Activated CD4-positive, alpha-beta memory T cell treated with anti-CD3 and anti-CD28 coated beads for 36 hours (primary cell): ENCODE measurements at regions not wholly inside any gene's neighbourhood (a gene's known extent, or its start where the extent isn't known, plus 50 kb on each side); places are given as distances from the start of the nearest gene placed in this dataset.
"Not testable (repeated sequence)": the region's sequence is repeated elsewhere in the genome, so short reads cannot be mapped to it uniquely, and the experiment has no call there.

ENCODE experiments used
- CTCF ChIA-PET: fragments of 350-600 bp; sonication (Branson Sonifier 250); formaldehyde crosslinking; loops from one replicate; lab custom pipeline; 2021; ENCODE audit warnings: antibody characterized with exemption, inconsistent platforms; lab: Charles Lee
- POLR2A ChIA-PET: fragments of 350-600 bp; sonication (Branson Sonifier 250); formaldehyde crosslinking; loops from one replicate; lab custom pipeline; 2021; ENCODE audit warnings: antibody characterized with exemption; lab: Charles Lee
- DNase-seq: peaks from one replicate; pipeline ENCODE4 v3.0.0-alpha.2; 2020
- H3K27ac Mint-ChIP-seq: one replicate; pipeline ENCODE4 v1.8.0; 2021; ENCODE audit warnings: mixed read lengths
- H3K27me3 Mint-ChIP-seq: one replicate; pipeline ENCODE4 v1.8.0; 2021; ENCODE audit warnings: mixed read lengths
- H3K36me3 Mint-ChIP-seq: one replicate; pipeline ENCODE4 v1.8.0; 2021; ENCODE audit warnings: mixed read lengths
- H3K4me1 Mint-ChIP-seq: one replicate; pipeline ENCODE4 v1.8.0; 2021; ENCODE audit warnings: low read depth, mixed read lengths
- H3K4me3 Mint-ChIP-seq: one replicate; pipeline ENCODE4 v1.8.0; 2021; ENCODE audit warnings: mild to moderate bottlenecking, mixed read lengths
- H3K9me3 Mint-ChIP-seq: one replicate; pipeline ENCODE4 v1.8.0; 2021; ENCODE audit warnings: mixed read lengths
- intact Hi-C: fragments of 100-400 bp; cut with micrococcal nuclease; formaldehyde crosslinking; loops from one replicate; pipeline ENCODE4 v1.15.1; 2023

- Mint-ChIP-seq H3K36me3 (no peaks in the 10 kb centered on the region), H3K4me1 (no peaks in the 10 kb centered on the region), H3K27me3 (no peaks in the 10 kb centered on the region), H3K9me3 (peaks cover 19% of the 10 kb centered on the region), H3K27ac (no peak overlapping the region), H3K4me3 (no peak overlapping the region)
- POLR2A ChIA-PET = no interaction called here
- DNase-seq = no peak
- CTCF ChIA-PET = no interaction called here
- intact Hi-C loops = no loop called here
Measured at GRCh38 chr4:65999518-65999871, 329.2 kb upstream of the EPHA5 start.

GRCh38 chr4:65998807-65999517 is 328.7 kb upstream of the EPHA5 start:
- DNase-seq, POLR2A ChIA-PET, H3K27me3 Mint-ChIP-seq, CTCF ChIA-PET, H3K4me3 Mint-ChIP-seq, intact Hi-C loops, H3K27ac Mint-ChIP-seq, H3K36me3 Mint-ChIP-seq, H3K4me1 Mint-ChIP-seq: not testable (repeated sequence)
- peaks cover 19% of the 10 kb centered on the region for H3K9me3 Mint-ChIP-seq

DNA sequence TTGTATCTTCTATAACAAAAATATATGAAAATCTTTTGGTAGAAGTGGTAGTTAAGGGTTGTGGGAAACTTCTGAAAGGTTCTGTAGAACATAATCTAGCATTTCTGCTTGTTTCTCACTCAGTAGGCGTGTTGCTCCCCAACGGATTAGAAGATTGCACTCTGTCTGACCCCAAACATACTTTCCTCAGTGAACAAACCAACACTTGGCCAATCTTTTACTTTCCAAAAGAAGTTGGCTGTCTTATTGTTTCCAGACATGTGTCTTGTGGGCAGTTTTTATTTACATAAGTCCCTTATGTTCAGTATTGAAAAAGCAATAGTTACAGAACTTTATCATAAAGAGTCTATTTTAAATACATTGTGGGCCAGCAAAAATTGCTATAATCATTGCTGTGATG is 312.8 kb upstream of the EPHA5 start:
- Mint-ChIP-seq H3K36me3 (no peaks in the 10 kb centered on the region), H3K4me1 (no peaks in the 10 kb centered on the region), H3K9me3 (peaks cover 25% of the 10 kb centered on the region), H3K27me3 (no peaks in the 10 kb centered on the region), H3K27ac (no peak overlapping the region), H3K4me3 (no peak overlapping the region)
- no peak for DNase-seq
- CTCF ChIA-PET = no interaction called here
- intact Hi-C loops = no loop called here
- POLR2A ChIA-PET = no interaction called here

- ChIA-PET CTCF (no interaction called here), POLR2A (no interaction called here)
- no peak for DNase-seq
- Mint-ChIP-seq H3K9me3 (peaks cover 23% of the 10 kb centered on the region), H3K27ac (no peak overlapping the region), H3K4me1 (no peaks in the 10 kb centered on the region), H3K27me3 (no peaks in the 10 kb centered on the region), H3K4me3 (no peak overlapping the region), H3K36me3 (no peaks in the 10 kb centered on the region)
- intact Hi-C loops = no loop called here
Measured at GRCh38 chr4:65976287-65976686, 306.0 kb upstream of the EPHA5 start.

GRCh38 chr4:65973186-65973585 is 302.9 kb upstream of the EPHA5 start:
- POLR2A ChIA-PET = no interaction called here
- H3K27ac Mint-ChIP-seq = no peak overlapping the region

DNA sequence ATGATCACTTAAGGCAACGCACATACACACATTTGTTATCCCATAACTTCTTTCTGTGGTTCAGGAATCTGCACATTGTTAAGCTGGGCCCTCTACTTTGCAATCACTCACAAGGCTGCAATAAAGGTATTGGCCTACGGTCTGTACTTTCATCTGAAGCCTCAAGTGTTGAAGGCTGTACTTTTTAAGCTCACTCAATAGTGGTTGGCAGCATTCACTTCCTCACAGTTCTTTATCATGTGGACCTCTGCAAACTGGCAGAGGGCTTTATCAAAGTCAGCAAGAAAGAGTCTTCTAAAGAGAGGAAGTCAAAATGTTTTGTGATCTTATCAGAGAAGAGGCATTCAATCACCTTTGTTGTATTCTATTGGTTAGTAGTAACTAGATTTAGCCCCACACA is 301.4 kb upstream of the EPHA5 start:
- ChIA-PET CTCF (no interaction called here), POLR2A (no interaction called here)
- intact Hi-C loops = no loop called here
- no peak overlapping the region for H3K4me3 Mint-ChIP-seq
- H3K4me1 Mint-ChIP-seq = no peaks in the 10 kb centered on the region
- H3K27ac Mint-ChIP-seq = no peak overlapping the region
- no peaks in the 10 kb centered on the region for H3K36me3 Mint-ChIP-seq
- H3K9me3 Mint-ChIP-seq = peaks cover 8% of the 10 kb centered on the region
- no peak for DNase-seq
- H3K27me3 Mint-ChIP-seq = no peaks in the 10 kb centered on the region

More at GRCh38 chr4:65973186-65973585, 302.9 kb upstream of the EPHA5 start:
- peaks cover 12% of the 10 kb centered on the region for H3K9me3 Mint-ChIP-seq
- CTCF ChIA-PET = no interaction called here
- H3K27me3 Mint-ChIP-seq = no peaks in the 10 kb centered on the region
- no peaks in the 10 kb centered on the region for H3K36me3 Mint-ChIP-seq
- H3K4me3 Mint-ChIP-seq = no peak overlapping the region
- no peaks in the 10 kb centered on the region for H3K4me1 Mint-ChIP-seq
- intact Hi-C loops = no loop called here
- DNase-seq = no peak

- no peak for DNase-seq
- no peaks in the 10 kb centered on the region for H3K36me3 Mint-ChIP-seq
- H3K4me1 Mint-ChIP-seq = no peaks in the 10 kb centered on the region
- intact Hi-C loops = no loop called here
- no peak overlapping the region for H3K27ac Mint-ChIP-seq
- ChIA-PET CTCF (no interaction called here), POLR2A (no interaction called here)
- H3K9me3 Mint-ChIP-seq = peaks cover 2% of the 10 kb centered on the region
- no peaks in the 10 kb centered on the region for H3K27me3 Mint-ChIP-seq
- no peak overlapping the region for H3K4me3 Mint-ChIP-seq
Measured at GRCh38 chr4:65968831-65969558, 298.7 kb upstream of the EPHA5 start.

GRCh38 chr4:65960751-65961150 is 290.5 kb upstream of the EPHA5 start:
- Mint-ChIP-seq H3K4me3 (no peak overlapping the region), H3K9me3 (peaks cover 13% of the 10 kb centered on the region), H3K27me3 (no peaks in the 10 kb centered on the region), H3K27ac (no peak overlapping the region), H3K4me1 (no peaks in the 10 kb centered on the region), H3K36me3 (no peaks in the 10 kb centered on the region)
- no peak for DNase-seq
- intact Hi-C loops = no loop called here
- POLR2A ChIA-PET = no interaction called here
- CTCF ChIA-PET = no interaction called here

GRCh38 chr4:65954416-65954815 is 284.1 kb upstream of the EPHA5 start:
- H3K9me3 Mint-ChIP-seq = peaks cover 18% of the 10 kb centered on the region
- no peaks in the 10 kb centered on the region for H3K36me3 Mint-ChIP-seq
- POLR2A ChIA-PET = no interaction called here
- H3K27ac Mint-ChIP-seq = no peak overlapping the region
- no peaks in the 10 kb centered on the region for H3K27me3 Mint-ChIP-seq
- DNase-seq = no peak
- CTCF ChIA-PET = no interaction called here
- intact Hi-C loops = no loop called here
- no peak overlapping the region for H3K4me3 Mint-ChIP-seq
- H3K4me1 Mint-ChIP-seq = no peaks in the 10 kb centered on the region

GRCh38 chr4:65951177-65951576 is 280.9 kb upstream of the EPHA5 start:
- ChIA-PET POLR2A (no interaction called here), CTCF (no interaction called here)
- Mint-ChIP-seq H3K36me3 (no peaks in the 10 kb centered on the region), H3K27me3 (no peaks in the 10 kb centered on the region), H3K4me1 (no peaks in the 10 kb centered on the region), H3K4me3 (no peak overlapping the region), H3K9me3 (peaks cover 13% of the 10 kb centered on the region), H3K27ac (no peak overlapping the region)
- no peak for DNase-seq
- intact Hi-C loops = no loop called here

DNA sequence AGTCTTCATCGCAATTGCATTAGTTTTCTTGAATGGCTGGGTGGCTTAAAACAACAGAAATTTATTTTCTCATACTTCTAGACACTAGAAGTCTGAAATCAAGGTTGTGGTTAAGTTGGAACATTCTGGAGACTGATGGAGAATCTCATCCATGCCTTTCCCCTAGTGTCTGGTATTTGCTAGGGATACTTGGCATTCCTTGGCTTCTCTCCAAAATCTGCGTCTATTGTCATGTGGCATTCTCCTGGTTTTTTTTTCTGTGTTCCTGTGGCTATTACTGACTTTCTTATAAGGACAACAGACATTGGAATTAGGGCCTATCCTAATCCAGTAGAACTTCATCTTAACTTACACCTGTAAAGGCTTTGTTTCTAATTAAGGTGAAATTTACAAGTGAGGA is 272.8 kb upstream of the EPHA5 start:
- no peaks in the 10 kb centered on the region for H3K9me3 Mint-ChIP-seq
- no peak overlapping the region for H3K27ac Mint-ChIP-seq
- H3K4me3 Mint-ChIP-seq = no peak overlapping the region
- H3K27me3 Mint-ChIP-seq = no peaks in the 10 kb centered on the region
- ChIA-PET POLR2A (no interaction called here), CTCF (no interaction called here)
- intact Hi-C loops = no loop called here
- no peaks in the 10 kb centered on the region for H3K36me3 Mint-ChIP-seq
- H3K4me1 Mint-ChIP-seq = no peaks in the 10 kb centered on the region
- DNase-seq = no peak

GRCh38 chr4:65924843-65925242 is 254.6 kb upstream of the EPHA5 start:
- CTCF ChIA-PET = no interaction called here
- H3K9me3 Mint-ChIP-seq = peaks cover 2% of the 10 kb centered on the region
- H3K27ac Mint-ChIP-seq = no peak overlapping the region
- H3K4me3 Mint-ChIP-seq = no peak overlapping the region
- H3K4me1 Mint-ChIP-seq = no peaks in the 10 kb centered on the region
- H3K27me3 Mint-ChIP-seq = no peaks in the 10 kb centered on the region
- intact Hi-C loops = no loop called here
- H3K36me3 Mint-ChIP-seq = no peaks in the 10 kb centered on the region
- no peak for DNase-seq
- POLR2A ChIA-PET = no interaction called here

DNA sequence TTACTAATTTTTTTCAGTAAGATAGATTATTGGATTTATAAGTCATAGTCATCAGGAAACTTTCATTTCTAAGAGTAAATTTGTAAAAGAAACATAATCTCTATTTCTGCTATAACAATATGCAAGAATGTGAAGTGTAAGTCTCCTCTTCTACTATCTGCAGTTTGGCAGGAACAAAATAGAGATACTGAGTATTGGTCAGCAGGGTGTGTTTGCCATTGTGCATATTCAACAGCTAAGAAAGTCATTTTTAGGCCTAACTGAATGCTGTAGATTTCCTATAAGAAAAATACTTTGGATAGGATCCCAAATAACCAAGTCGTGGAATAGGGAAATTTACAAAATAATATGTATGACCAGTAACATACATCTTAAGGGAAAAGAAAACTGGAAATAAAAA is 253.3 kb upstream of the EPHA5 start:
- H3K4me1 Mint-ChIP-seq = no peaks in the 10 kb centered on the region
- intact Hi-C loops = no loop called here
- POLR2A ChIA-PET = no interaction called here
- no peak for DNase-seq
- peaks cover 3% of the 10 kb centered on the region for H3K9me3 Mint-ChIP-seq
- H3K4me3 Mint-ChIP-seq = no peak overlapping the region
- H3K27ac Mint-ChIP-seq = no peak overlapping the region
- no peaks in the 10 kb centered on the region for H3K36me3 Mint-ChIP-seq
- CTCF ChIA-PET = no interaction called here
- H3K27me3 Mint-ChIP-seq = no peaks in the 10 kb centered on the region
